Colonic mucosa (tissue), 4 donors: ENCODE measurements at regions not wholly inside any gene's neighbourhood (a gene's known extent, or its start where the extent isn't known, plus 50 kb on each side); places are given as distances from the start of the nearest gene placed in this dataset.
"Not testable (repeated sequence)": the region's sequence is repeated elsewhere in the genome, so short reads cannot be mapped to it uniquely, and the experiment has no call there.

ENCODE experiments used
- DNase-seq: peaks from one replicate; pipeline ENCODE4 v3.0.0-alpha.2; 2020
- H3K27ac ChIP-seq: fragments of 200-600 bp; one replicate; pipeline ENCODE4 v1.8.0; 2021
- H3K27me3 ChIP-seq: fragments of 200-600 bp; one replicate; pipeline ENCODE4 v1.8.0; 2021
- H3K36me3 ChIP-seq: fragments of 200-600 bp; one replicate; pipeline ENCODE4 v1.8.0; 2021
- H3K4me1 ChIP-seq: fragments of 200-600 bp; one replicate; pipeline ENCODE4 v1.8.0; 2021; ENCODE audit warnings: mild to moderate bottlenecking
- H3K4me3 ChIP-seq: fragments of 200-600 bp; one replicate; pipeline ENCODE4 v1.8.0; 2021
- H3K9ac ChIP-seq, 2 donors: one replicate each; pipeline ENCODE4 v1.7.0; 2013; ENCODE audit warnings: control low read depth in 2 of 2, low read depth in 2 of 2, low read length in 2 of 2
- H3K9me3 ChIP-seq: fragments of 200-600 bp; one replicate; pipeline ENCODE4 v1.8.0; 2021
- CTCF ChIP-seq: fragments of 200-600 bp; IDR thresholded peaks from one replicate; pipeline ENCODE4 v1.8.0; 2022; ENCODE audit warnings: antibody characterized with exemption, mild to moderate bottlenecking
- intact Hi-C: fragments of 100-400 bp; cut with DNase I; formaldehyde crosslinking; loops from one replicate; pipeline ENCODE4 v1.14.1; 2022
- donor health status: healthy.
- donor health status: DM: no; HTN: no; CAD: no.
- donor health status: DM: no; HTN: no; CAD: no.

GRCh38 chr2:102871707-102872106 is 109.9 kb downstream of the TMEM182 start:
- Histone ChIP-seq H3K9me3 (no peaks in the 10 kb centered on the region), H3K27me3 (no peaks in the 10 kb centered on the region), H3K9ac (no peak overlapping the region), H3K4me1 (no peaks in the 10 kb centered on the region), H3K4me3 (no peak overlapping the region), H3K27ac (no peak overlapping the region), H3K36me3 (no peaks in the 10 kb centered on the region)
- intact Hi-C loops, result no loop called here
- no peak for DNase-seq
- no peak for TF ChIP-seq CTCF

- intact Hi-C loops, result no loop called here
- H3K4me3 ChIP-seq, result no peak overlapping the region
- no peak for TF ChIP-seq CTCF
- H3K4me1 ChIP-seq, result no peaks in the 10 kb centered on the region
- H3K36me3 ChIP-seq, result no peaks in the 10 kb centered on the region
- H3K9me3 ChIP-seq, result no peaks in the 10 kb centered on the region
- H3K27me3 ChIP-seq, result no peaks in the 10 kb centered on the region
- no peak overlapping the region for H3K9ac ChIP-seq
- DNase-seq, result no peak
- no peak overlapping the region for H3K27ac ChIP-seq
Observed at GRCh38 chr2:102872388-102872787, 110.6 kb downstream of the TMEM182 start.

- H3K27me3 ChIP-seq, H3K4me3 ChIP-seq, H3K36me3 ChIP-seq, H3K9ac ChIP-seq, H3K27ac ChIP-seq, H3K9me3 ChIP-seq, intact Hi-C loops, DNase-seq, H3K4me1 ChIP-seq: not testable (repeated sequence)
Observed at GRCh38 chr2:102879513-102879912, 117.7 kb downstream of the TMEM182 start.

GRCh38 chr2:102880731-102881130 is 118.9 kb downstream of the TMEM182 start:
- H3K27ac ChIP-seq, result no peak overlapping the region
- no peak overlapping the region for H3K4me3 ChIP-seq
- H3K9me3 ChIP-seq, result no peaks in the 10 kb centered on the region
- H3K9ac ChIP-seq, result no peak overlapping the region
- H3K27me3 ChIP-seq, result no peaks in the 10 kb centered on the region
- DNase-seq, result no peak
- H3K36me3 ChIP-seq, result no peaks in the 10 kb centered on the region
- intact Hi-C loops, result no loop called here
- no peak for TF ChIP-seq CTCF
- no peaks in the 10 kb centered on the region for H3K4me1 ChIP-seq

GRCh38 chr2:102886216-102886893 is 124.5 kb downstream of the TMEM182 start:
- H3K9me3 ChIP-seq, result no peaks in the 10 kb centered on the region
- H3K9ac ChIP-seq, result no peak overlapping the region
- TF ChIP-seq CTCF, result no peak
- intact Hi-C loops, result no loop called here
- no peaks in the 10 kb centered on the region for H3K4me1 ChIP-seq
- DNase-seq, result no peak
- no peaks in the 10 kb centered on the region for H3K27me3 ChIP-seq
- no peak overlapping the region for H3K27ac ChIP-seq
- H3K4me3 ChIP-seq, result no peak overlapping the region
- no peaks in the 10 kb centered on the region for H3K36me3 ChIP-seq

- no peak overlapping the region for H3K27ac ChIP-seq
- H3K4me1 ChIP-seq, result no peaks in the 10 kb centered on the region
- no peaks in the 10 kb centered on the region for H3K36me3 ChIP-seq
- H3K27me3 ChIP-seq, result no peaks in the 10 kb centered on the region
- TF ChIP-seq CTCF, result no peak
- no peak overlapping the region for H3K4me3 ChIP-seq
- DNase-seq, result no peak
- no peaks in the 10 kb centered on the region for H3K9me3 ChIP-seq
- no peak overlapping the region for H3K9ac ChIP-seq
- intact Hi-C loops, result no loop called here
Observed at GRCh38 chr2:102888514-102888913, 126.7 kb downstream of the TMEM182 start.
